ENCODE measurements at regions not wholly inside any gene's neighbourhood (a gene's known extent, or its start where the extent isn't known, plus 50 kb on each side); places are given as distances from the start of the nearest gene placed in this dataset.

- TF ChIP-seq POLR2AphosphoS5 (IDR thresholded peaks at IDR 0.05; ENCODE audit: low read depth, low read length): no peak
- no peak for TF ChIP-seq POLR2A (IDR thresholded peaks at IDR 0.05; ENCODE audit: low read depth, low read length)
- no peak for TF ChIP-seq TAF1 (IDR thresholded peaks at IDR 0.05; ENCODE audit: low read depth, low read length)
- TF ChIP-seq SPI1 (IDR thresholded peaks at IDR 0.05; ENCODE audit: low read depth, low read length): no peak
These were observed 388.5 kb upstream of the CDH4 start for GRCh38 chr20:60863548-60863947.

Measured in GM12891 (cell line).